ENCODE measurements at regions not wholly inside any gene's neighbourhood (a gene's known extent, or its start where the extent isn't known, plus 50 kb on each side); places are given as distances from the start of the nearest gene placed in this dataset.
"Not testable (repeated sequence)": the region's sequence is repeated elsewhere in the genome, so short reads cannot be mapped to it uniquely, and the experiment has no call there.

DNA sequence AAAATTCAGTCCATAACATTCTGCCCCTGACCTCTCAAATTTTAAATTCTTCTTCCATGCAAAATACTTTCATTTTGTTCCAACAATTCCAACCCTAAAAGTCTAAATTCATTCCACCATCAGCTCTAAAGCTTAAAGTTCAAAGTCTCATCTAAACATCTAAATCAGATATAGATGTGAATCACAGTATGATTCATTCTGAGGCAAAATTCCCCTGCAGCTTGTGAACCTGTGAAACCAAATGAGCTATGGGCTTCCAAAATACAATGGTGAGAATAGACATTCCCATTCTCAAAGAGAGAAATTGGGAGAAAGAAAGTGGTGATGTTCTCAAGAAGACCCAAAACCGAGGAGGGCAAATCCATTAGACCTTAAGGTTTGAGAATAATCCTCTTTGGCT is 309.8 kb downstream of the HIVEP2 start:
- no peak for DNase-seq (ENCODE audit: low read depth in 2 of 2)

- DNase-seq (ENCODE audit: low read depth in 2 of 2) = no peak
Observed at GRCh38 chr6:142637624-142638351, 307.2 kb downstream of the HIVEP2 start.

DNA sequence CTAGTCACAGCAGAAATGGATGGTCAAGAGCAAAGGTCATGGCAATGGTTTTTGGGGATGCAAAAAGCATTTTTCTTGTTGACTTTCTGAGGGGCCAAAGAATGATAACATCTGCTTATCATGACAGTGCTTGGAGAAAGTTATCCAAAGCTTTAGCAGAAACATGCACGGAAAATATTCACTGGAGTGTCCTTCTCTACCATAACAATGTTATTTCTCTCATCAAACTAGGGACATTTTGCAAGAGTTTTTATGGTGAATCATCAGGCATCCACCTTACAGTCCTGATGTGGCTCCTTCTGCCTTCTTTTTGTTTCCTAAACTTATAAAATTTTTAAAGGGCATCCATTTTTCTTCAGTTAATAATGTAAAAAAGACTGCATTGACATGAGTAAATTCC is 302.3 kb downstream of the HIVEP2 start:
- DNase-seq (ENCODE audit: low read depth in 2 of 2) = no peak

- DNase-seq (ENCODE audit: low read depth in 2 of 2) = no peak
Observed at GRCh38 chr6:142644866-142645265, 300.1 kb downstream of the HIVEP2 start.

GRCh38 chr6:142645663-142646062 is 299.3 kb downstream of the HIVEP2 start:
- no peak for DNase-seq (ENCODE audit: low read depth in 2 of 2)

- DNase-seq (ENCODE audit: low read depth in 2 of 2) = no peak
Observed at GRCh38 chr6:142647449-142648035, 297.4 kb downstream of the HIVEP2 start.

DNA sequence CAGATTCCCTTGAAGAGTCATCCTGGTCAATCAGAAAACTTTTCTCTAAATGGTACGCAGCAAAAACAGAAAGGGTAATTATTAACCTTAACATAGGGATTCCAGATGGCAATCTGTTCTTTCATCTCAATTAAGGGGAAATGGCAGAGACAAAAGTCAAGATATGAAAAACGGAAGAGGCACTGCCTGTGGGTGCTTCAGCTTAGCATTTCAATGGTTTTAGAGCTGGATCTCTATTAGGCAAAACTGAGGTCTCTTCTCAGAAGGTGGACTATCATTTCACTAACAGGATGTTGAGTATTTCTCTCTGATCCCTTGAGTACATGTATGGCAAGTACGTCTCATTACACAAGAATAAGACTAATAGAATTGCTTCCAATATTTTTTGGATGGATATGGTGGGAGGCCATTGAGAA is 296.9 kb downstream of the HIVEP2 start:
- no peak for DNase-seq (ENCODE audit: low read depth in 2 of 2)

- DNase-seq (ENCODE audit: low read depth in 2 of 2) = no peak
Observed at GRCh38 chr6:142648526-142648925, 296.4 kb downstream of the HIVEP2 start.

GRCh38 chr6:142649438-142650234 is 295.3 kb downstream of the HIVEP2 start:
- DNase-seq (ENCODE audit: low read depth in 2 of 2) = not testable (repeated sequence)

GRCh38 chr6:142651384-142651783 is 293.6 kb downstream of the HIVEP2 start:
- DNase-seq (ENCODE audit: low read depth in 2 of 2) = no peak

- no peak for DNase-seq (ENCODE audit: low read depth in 2 of 2)
Observed at GRCh38 chr6:142653710-142654420, 291.1 kb downstream of the HIVEP2 start.

DNA sequence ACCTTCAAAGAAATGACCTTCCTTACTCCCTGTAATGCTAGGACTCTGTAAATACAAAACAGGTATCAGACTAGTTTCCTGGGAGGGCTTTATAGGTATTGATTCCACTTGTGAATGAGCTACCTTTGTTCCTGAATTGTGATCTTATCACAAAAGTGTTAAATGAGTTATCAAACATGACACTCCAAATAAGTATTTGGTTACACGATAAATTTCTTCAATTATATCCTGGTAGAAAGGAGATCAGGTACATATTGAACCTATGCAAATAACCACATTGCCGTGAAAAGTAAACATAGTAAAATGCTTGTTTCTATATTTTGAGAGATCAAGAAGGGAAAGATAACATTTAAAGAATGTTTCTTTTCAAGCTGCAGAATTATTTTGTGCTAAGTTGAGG is 285.3 kb downstream of the HIVEP2 start:
- no peak for DNase-seq (ENCODE audit: low read depth in 2 of 2)

- no peak for DNase-seq (ENCODE audit: low read depth in 2 of 2)
Observed at GRCh38 chr6:142665393-142665792, 279.6 kb downstream of the HIVEP2 start.

DNA sequence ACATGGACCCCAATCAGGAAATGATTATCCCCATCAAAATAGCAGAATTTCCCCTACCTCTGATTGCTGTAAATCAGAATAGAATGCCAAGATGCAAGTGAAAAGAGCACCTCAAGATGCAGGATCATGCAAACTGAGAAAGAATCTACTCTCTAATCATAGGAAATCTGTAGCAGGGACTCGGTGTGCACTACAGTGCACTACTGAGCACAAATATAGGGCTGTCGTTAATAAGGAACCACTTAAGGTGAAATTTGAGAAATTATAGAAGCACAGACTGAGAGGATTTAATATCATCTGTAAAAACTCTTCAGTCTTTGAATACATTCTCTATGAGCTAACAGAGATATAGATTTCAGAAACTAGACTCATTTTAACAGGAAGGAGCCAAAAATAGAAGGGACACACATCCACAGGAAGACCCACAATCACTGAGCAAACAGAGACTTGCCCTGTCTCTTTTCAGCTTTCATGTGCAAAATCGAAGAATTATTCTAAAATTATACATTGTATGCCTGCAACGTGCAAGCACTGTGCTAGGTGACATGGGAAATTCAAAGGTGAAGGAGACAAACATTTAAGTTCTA is 278.3 kb downstream of the HIVEP2 start:
- DNase-seq (ENCODE audit: low read depth in 2 of 2) = no peak

GRCh38 chr6:142669471-142670351 is 275.3 kb downstream of the HIVEP2 start:
- DNase-seq (ENCODE audit: low read depth in 2 of 2) = no peak

DNA sequence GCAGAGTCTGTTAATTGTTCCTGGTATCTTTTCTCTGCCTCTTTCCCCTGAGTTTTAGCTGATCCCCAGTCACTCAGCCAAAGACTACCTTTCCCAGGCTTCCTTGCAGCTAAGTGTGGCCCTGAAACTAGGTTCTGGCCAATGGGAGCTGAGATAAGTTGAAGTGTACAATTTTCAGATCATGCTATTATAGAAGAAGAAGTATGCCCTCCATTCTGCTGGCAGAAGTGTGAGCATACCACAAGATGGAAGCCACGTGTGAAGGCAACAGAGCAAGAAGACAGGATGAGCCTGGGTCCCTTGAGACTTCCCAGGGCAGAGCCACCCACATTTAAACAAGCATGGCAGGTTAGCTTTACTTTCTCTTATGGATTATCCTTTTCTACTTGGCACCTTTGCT is 273.2 kb downstream of the HIVEP2 start:
- no peak for DNase-seq (ENCODE audit: low read depth in 2 of 2)

DNA sequence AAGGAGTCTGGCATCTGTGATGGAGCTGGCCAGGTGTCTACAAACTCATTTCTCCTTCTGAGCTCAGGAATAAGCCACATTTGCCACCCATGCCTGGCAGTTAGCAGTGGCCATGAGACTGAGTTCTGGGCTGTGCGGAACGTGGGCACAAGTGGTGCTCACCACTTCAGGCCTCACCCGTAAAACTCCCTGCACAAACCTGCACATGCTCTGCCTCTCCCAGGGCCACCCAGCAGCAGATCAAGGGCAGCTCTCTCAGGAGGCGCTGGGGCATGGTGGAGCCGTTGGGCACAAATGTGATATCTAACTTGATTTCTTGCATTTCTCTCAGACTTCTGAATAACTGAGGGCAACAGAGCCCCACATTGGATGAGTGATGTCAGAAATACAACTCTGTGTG is 269.5 kb downstream of the HIVEP2 start:
- DNase-seq (ENCODE audit: low read depth in 2 of 2) = no peak

GRCh38 chr6:142676027-142676443 is 268.9 kb downstream of the HIVEP2 start:
- no peak for DNase-seq (ENCODE audit: low read depth in 2 of 2)

DNA sequence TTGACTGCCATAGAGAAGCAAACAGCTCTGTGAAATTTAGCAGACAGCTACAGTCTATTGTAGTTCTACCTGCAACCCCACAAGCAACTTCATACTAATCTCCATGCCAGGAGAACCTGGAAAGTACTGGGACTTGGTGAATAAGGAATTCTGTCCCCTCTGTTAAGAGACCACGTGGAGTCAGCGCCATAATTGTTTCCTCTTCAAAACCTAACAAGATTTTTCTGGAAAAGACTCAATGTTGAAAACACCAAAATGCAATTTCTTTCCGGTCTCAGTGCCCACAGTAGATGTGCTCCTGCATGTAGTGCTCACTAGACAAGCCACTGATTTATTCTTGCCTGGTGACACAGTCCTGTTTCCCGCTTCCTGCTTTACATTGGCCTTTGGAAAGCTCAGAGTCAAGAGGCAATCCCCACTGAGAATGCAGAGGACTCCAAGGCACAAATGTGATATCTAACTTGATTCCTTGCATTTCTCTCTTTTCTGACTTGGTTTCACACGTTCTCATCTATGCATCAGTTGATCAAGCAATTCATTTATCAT is 268.3 kb downstream of the HIVEP2 start:
- no peak for DNase-seq (ENCODE audit: low read depth in 2 of 2)

- DNase-seq (ENCODE audit: low read depth in 2 of 2) = peak in 1 of 2 donors; percentile 3
Observed at GRCh38 chr6:142679907-142680700, 264.9 kb downstream of the HIVEP2 start.

All from stimulated activated CD8-positive, alpha-beta memory T cell treated with anti-CD3 and anti-CD28 coated beads, Interleukin-7, amount 100 ng/mL, for 1 hour (primary cell).